Endodermal cell (in vitro differentiated cells): ENCODE measurements at regions not wholly inside any gene's neighbourhood (a gene's known extent, or its start where the extent isn't known, plus 50 kb on each side); places are given as distances from the start of the nearest gene placed in this dataset.

ENCODE experiments used
- DNase-seq: peaks from one replicate; pipeline ENCODE4 v3.0.0-alpha.2; 2017
- H3K27ac ChIP-seq: 2 replicates; pipeline ENCODE4 v1.5.1; 2013; ENCODE audit warnings: mild to moderate bottlenecking, low read depth, low read length, moderate library complexity
- H3K27me3 ChIP-seq: 2 replicates; pipeline ENCODE4 v1.6.1; 2013; ENCODE audit warnings: mild to moderate bottlenecking, low read length, moderate library complexity; ENCODE audit not compliant: insufficient read depth, control insufficient read depth, poor library complexity, severe bottlenecking
- H3K36me3 ChIP-seq: 2 replicates; pipeline ENCODE4 v1.7.0; 2013; ENCODE audit warnings: mild to moderate bottlenecking, low read length, moderate library complexity; ENCODE audit not compliant: control insufficient read depth, insufficient read depth
- H3K4me1 ChIP-seq: one replicate; pipeline ENCODE4 v1.7.0; 2013; ENCODE audit warnings: low read length; ENCODE audit not compliant: control insufficient read depth, insufficient read depth
- H3K4me3 ChIP-seq: 2 replicates; pipeline ENCODE4 v1.5.1; 2013; ENCODE audit warnings: mild to moderate bottlenecking, low read length, moderate library complexity
- H3K9ac ChIP-seq: 2 replicates; pipeline ENCODE4 v1.6.1; 2013; ENCODE audit warnings: mild to moderate bottlenecking, low read length, moderate library complexity; ENCODE audit not compliant: poor library complexity, severe bottlenecking; ENCODE audit errors: extremely low read depth
- H3K9me3 ChIP-seq: 2 replicates; pipeline ENCODE4 v1.6.1; 2013; ENCODE audit warnings: mild to moderate bottlenecking, low read length, moderate library complexity; ENCODE audit not compliant: control insufficient read depth
- H3K27ac Mint-ChIP-seq: 2 replicates; pipeline ENCODE4 v1.8.0; 2020; ENCODE audit warnings: mixed read lengths
- H3K27me3 Mint-ChIP-seq: 2 replicates; pipeline ENCODE4 v1.8.0; 2021; ENCODE audit warnings: mild to moderate bottlenecking, mixed read lengths; ENCODE audit not compliant: insufficient read depth
- H3K36me3 Mint-ChIP-seq: 2 replicates; pipeline ENCODE4 v1.8.0; 2020; ENCODE audit warnings: low read depth, mixed read lengths
- H3K4me1 Mint-ChIP-seq: 2 replicates; pipeline ENCODE4 v1.8.0; 2020; ENCODE audit warnings: mixed read lengths
- H3K4me3 Mint-ChIP-seq: 2 replicates; pipeline ENCODE4 v1.8.0; 2020; ENCODE audit warnings: mild to moderate bottlenecking, moderate library complexity, mixed read lengths
- H3K9me3 Mint-ChIP-seq: 2 replicates; pipeline ENCODE4 v1.8.0; 2020; ENCODE audit warnings: mild to moderate bottlenecking, mixed read lengths
- CTCF ChIP-seq: fragments of 200-600 bp; sonication (generic); conservative IDR thresholded peaks from 2 replicates; pipeline ENCODE4 v1.5.0; 2021; ENCODE audit warnings: antibody characterized with exemption, mild to moderate bottlenecking
- WGBS, 2 experiments: methylation state at CpG; one replicate each; pipeline versions ENCODE4 v1.1.5 to v1.1.7; 2013; ENCODE audit warnings: missing lambda C conversion rate in 2 of 2, mixed read lengths in 1 of 2; ENCODE audit not compliant: insufficient coverage in 1 of 2, insufficient read length in 1 of 2; 5-methylcytosine and 5-hydroxymethylcytosine counted together

GRCh38 chr16:64498363-64498762, 623.5 kb downstream of the CDH11 start:
- no peak for DNase-seq
- H3K36me3 Mint-ChIP-seq = no peaks in the 10 kb centered on the region
- no peak overlapping the region for H3K4me3 Mint-ChIP-seq
- peaks cover 10% of the 10 kb centered on the region for H3K4me1 Mint-ChIP-seq
- TF ChIP-seq CTCF = no peak
- H3K9me3 ChIP-seq = no peaks in the 10 kb centered on the region
- H3K27ac ChIP-seq = no peak overlapping the region
- no peaks in the 10 kb centered on the region for H3K9me3 Mint-ChIP-seq
- no peak overlapping the region for H3K9ac ChIP-seq
- no peak overlapping the region for H3K27ac Mint-ChIP-seq
- no peaks in the 10 kb centered on the region for H3K4me1 ChIP-seq
- peaks cover 35% of the 10 kb centered on the region for H3K27me3 Mint-ChIP-seq
- no peak overlapping the region for H3K4me3 ChIP-seq
- no peaks in the 10 kb centered on the region for H3K36me3 ChIP-seq
- H3K27me3 ChIP-seq = peaks cover 65% of the 10 kb centered on the region
- 100% methylated on average over 1 of the region's 2 CpGs; no CpG with 5 or more reads in 1 of the 2 experiments for WGBS, 2 experiments

GRCh38 chr16:64493709-64494108, 628.2 kb downstream of the CDH11 start:
- Histone ChIP-seq H3K36me3 (no peaks in the 10 kb centered on the region), H3K9me3 (no peaks in the 10 kb centered on the region), H3K9ac (no peak overlapping the region), H3K27me3 (peaks cover 66% of the 10 kb centered on the region), H3K4me3 (no peak overlapping the region), H3K4me1 (no peaks in the 10 kb centered on the region), H3K27ac (no peak overlapping the region)
- Mint-ChIP-seq H3K4me1 (peaks cover 13% of the 10 kb centered on the region), H3K27me3 (peaks cover 26% of the 10 kb centered on the region), H3K27ac (no peak overlapping the region), H3K4me3 (no peak overlapping the region), H3K36me3 (no peaks in the 10 kb centered on the region), H3K9me3 (no peaks in the 10 kb centered on the region)
- TF ChIP-seq CTCF = no peak
- DNase-seq = no peak
- WGBS, 2 experiments = 66 to 75% methylated on average over 2 of the region's 2 CpGs

GRCh38 chr16:64489449-64489848, 632.4 kb downstream of the CDH11 start:
- no peak overlapping the region for H3K27ac ChIP-seq

More at GRCh38 chr16:64489449-64489848, 632.4 kb downstream of the CDH11 start:
- H3K9me3 Mint-ChIP-seq = no peaks in the 10 kb centered on the region
- H3K4me1 Mint-ChIP-seq = peaks cover 13% of the 10 kb centered on the region
- no peaks in the 10 kb centered on the region for H3K36me3 Mint-ChIP-seq
- no peak overlapping the region for H3K9ac ChIP-seq
- H3K4me3 ChIP-seq = no peak overlapping the region
- no CpG with 5 or more reads among the region's 1 CpG for WGBS, 2 experiments
- TF ChIP-seq CTCF = no peak
- no peak for DNase-seq
- no peak overlapping the region for H3K4me3 Mint-ChIP-seq
- no peaks in the 10 kb centered on the region for H3K4me1 ChIP-seq
- H3K27me3 Mint-ChIP-seq = peaks cover 15% of the 10 kb centered on the region
- peaks cover 50% of the 10 kb centered on the region for H3K27me3 ChIP-seq
- no peak overlapping the region for H3K27ac Mint-ChIP-seq
- H3K36me3 ChIP-seq = no peaks in the 10 kb centered on the region
- no peaks in the 10 kb centered on the region for H3K9me3 ChIP-seq
